HG03354 (cell line): ENCODE measurements at regions not wholly inside any gene's neighbourhood (a gene's known extent, or its start where the extent isn't known, plus 50 kb on each side); places are given as distances from the start of the nearest gene placed in this dataset.

Experiments used
- ATAC-seq: cut with Tn5 transposase; IDR thresholded peaks from one replicate; pipeline ENCODE4 v1.9.1; 2021; ENCODE audit warnings: mild to moderate bottlenecking; ENCODE audit not compliant: unreplicated experiment, poor library complexity, severe bottlenecking

DNA sequence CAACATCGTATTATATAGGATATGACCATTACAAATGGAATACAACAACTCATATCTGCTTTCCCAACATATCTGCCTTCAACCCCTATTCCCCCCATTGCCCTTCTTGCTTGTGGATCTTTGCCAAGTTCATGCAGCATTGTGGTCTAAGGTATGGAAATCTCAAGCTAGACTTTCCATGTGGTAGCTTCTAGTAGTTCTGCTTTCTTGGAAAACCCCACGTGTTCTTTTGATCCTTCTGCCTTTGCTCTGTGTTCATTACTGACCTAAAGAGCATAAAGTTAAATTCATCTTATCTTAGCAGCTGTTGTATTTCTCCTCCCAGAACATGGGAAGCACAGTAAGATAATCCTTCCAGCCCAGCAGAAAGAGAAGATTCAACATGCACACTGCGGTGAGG lies 202.0 kb upstream of the SALL1 start:
- ATAC-seq, result no peak

DNA sequence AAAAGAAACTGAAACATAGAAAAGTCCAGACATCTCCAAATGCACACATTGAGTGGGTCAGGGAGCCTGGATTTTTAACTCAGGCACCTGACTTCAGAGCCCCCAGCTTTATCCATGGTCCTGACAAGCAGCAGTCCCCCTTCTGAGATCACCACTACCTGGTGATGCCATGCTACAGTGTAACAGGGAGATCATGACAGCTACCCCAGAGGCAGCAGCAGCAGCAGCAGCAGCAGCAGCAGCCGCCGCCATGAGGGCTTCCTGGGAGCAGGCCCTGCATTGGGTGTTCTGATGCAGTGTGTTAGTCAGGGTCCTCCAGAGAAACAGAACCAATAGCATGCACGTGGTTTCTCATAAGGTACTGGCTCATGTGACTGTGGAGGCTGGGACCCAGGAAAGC lies 198.6 kb upstream of the SALL1 start:
- ATAC-seq, result no peak

DNA sequence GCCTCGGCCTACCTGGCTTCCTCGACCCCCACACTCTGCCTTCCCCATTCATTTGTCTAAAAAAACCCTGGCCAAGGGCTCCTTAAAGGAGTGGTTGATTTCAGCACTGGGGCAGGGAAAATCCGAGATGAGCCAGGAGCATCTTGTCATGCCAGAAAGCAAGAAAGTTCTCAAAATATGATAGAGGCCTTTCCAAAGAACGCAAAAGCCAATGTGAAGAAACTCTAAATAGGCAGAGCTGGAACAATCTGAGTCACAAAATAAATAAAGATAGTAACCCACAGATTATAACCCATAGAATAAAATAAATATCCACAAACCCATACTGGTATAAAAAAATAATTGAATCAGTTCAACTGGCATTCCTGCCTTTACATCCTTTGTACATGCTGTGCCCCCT lies 192.3 kb upstream of the SALL1 start:
- ATAC-seq, result no peak

DNA sequence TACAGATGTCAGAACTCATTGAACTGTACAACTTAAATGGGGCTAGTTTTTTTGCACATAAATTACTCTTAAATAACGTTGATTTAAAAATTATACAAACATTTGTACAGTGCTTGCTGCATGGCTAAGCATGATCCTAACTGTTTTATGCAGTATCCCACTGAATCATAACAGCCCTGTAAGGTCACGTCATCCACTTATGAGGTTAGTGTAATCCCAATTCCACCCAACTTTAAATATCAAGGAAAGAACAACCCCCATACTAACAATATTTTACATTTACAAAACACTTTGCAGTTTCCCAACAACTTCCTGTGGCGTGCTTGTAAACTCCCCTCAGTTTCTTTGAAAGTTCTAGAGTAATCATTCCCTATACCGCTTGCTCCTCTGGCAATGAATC lies 190.1 kb upstream of the SALL1 start:
- ATAC-seq, result no peak

DNA sequence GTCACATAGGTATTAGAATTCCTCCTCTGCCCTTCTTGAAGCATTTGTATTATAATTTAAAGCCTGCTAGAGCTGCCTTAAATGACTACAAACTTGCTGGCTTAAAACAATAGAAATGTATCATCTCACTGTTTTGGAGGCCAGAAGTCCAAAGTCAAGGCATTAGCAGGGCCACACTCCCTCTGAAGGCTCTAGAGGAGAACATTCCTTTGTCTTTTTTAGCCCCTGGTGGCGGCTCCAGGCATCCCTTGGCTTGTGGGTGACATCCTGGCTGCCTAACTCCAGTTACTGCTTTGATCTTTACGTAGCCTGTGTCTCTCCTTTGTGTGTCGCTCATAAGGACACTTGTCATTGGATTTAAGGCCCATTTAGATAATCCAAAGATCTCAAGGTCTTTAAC lies 186.6 kb upstream of the SALL1 start:
- no peak for ATAC-seq

DNA sequence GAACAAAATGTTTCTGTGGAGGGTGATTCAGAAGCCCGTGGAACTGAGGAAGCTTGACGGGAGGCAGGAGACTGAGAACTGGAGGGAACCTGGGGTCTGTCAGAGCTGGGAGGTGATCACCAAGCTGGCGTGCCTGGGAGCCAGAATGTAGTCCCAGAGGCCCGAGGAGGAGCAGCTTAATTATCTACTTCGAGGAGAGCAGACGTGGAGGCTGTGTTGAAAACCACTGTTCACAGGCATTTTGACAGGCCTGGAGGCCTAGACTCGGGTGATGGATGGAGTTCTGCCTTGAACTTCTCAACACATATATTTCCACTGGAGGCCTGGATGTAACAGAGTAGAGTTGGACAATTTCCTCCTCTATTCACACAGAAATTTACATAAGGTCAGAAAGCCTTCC lies 177.7 kb upstream of the SALL1 start:
- ATAC-seq, result no peak

DNA sequence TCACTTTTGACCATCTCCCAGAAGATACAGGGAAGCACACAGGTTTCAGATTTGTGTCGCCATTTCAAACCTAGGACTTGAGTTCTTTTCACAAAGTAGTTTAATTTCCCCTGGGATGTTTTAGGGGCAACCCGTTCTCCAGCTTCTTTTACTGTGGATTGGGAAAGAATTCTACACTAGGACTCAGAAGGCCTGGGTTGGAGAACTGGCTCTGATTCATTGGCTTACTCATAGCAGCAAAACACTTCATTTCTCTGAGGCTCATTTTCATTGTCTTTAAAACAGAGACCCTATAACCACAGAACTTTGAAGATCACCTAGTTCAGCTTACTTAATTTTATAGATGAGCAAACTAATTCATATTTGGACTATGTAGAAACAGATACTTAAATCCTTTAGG lies 175.9 kb upstream of the SALL1 start:
- no peak for ATAC-seq

DNA sequence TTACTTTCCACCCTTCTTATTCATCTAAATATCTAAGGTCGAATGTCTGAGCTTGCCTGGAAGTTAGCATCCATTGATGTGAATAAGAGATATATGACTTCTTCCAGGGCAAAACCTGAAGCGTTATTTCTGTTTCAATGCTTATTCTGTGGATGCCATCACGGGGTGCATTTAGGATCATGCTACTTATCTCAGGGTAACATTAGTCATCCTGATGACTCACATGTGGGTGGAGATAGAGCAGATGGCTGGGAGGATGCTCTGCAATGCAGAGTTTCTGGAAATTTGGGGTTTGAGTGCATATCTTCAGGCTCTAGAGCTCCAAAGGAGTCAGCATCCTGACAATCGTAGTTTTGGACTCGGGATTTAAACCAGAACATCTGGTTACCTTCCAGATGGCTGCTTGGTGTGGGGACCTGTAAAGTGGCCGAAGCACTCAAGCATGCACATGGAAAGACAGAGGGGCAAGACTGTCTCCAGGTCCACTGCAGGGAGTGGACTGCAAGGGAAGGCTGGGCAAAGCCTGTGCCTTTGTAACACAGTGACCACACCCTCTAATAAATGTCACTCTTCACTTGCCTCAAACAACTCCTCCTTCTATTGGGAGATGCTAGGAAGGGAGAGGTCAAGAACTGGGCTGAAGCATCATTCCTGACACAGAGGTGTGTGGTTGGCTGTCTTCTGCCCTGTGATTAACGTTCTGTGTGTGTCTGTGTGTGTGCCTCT lies 175.2 kb upstream of the SALL1 start:
- no peak for ATAC-seq

DNA sequence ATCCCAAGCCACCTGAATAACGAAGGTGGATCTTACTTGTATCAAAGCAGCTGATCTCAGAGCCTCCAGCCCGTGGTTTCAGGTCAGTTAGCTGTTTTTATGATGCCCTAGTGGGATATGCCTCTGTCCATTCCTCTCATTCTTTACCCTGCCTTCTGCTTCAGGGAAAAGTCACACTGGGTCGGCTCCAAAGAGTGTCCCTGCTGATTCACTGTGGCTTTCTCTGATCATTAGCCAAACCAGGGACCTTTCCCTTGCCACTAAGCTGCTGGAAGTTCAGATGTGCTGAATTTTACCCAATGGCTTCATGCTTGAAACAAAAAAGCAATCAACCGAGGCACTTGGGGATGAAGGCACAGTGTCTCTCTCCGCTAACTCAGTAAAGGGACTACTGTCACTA lies 170.2 kb upstream of the SALL1 start:
- no peak for ATAC-seq

DNA sequence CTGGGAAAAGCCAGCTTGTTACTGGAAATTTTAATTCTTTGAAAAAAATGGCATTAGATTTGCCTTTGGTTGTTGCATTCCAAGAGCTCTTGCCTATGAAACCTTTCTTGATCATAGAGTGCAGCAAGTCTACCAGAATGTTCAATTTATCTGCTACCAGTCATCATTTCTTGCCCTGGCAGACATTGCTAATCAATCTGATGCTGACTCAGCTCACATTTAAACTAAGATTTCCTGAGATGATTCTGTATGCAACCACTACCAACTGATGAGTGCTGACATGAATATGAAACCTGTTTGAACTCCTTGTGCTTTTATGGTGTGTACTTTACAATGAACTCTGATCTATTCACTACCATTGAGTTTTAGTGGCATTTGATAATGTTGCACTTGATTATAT lies 166.5 kb upstream of the SALL1 start:
- ATAC-seq, result no peak

DNA sequence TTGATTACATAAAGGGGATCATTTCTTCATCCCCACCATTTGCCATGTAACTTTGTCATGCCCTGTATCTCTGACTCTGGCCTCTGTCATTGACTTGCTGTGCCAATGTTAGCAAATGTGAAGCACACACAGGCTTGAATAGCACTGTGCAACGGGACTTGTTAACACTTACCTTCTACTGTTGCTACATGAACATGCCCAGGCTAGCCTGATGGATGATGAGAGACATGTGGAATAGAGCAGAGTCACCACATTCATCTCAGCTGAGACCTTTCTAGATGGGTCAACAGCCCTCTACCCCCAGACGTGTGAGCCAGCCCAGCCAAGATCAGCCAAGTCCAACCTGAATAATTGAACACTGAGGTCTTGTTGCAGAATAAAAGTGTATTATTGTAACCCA lies 162.1 kb upstream of the SALL1 start:
- ATAC-seq, result no peak

DNA sequence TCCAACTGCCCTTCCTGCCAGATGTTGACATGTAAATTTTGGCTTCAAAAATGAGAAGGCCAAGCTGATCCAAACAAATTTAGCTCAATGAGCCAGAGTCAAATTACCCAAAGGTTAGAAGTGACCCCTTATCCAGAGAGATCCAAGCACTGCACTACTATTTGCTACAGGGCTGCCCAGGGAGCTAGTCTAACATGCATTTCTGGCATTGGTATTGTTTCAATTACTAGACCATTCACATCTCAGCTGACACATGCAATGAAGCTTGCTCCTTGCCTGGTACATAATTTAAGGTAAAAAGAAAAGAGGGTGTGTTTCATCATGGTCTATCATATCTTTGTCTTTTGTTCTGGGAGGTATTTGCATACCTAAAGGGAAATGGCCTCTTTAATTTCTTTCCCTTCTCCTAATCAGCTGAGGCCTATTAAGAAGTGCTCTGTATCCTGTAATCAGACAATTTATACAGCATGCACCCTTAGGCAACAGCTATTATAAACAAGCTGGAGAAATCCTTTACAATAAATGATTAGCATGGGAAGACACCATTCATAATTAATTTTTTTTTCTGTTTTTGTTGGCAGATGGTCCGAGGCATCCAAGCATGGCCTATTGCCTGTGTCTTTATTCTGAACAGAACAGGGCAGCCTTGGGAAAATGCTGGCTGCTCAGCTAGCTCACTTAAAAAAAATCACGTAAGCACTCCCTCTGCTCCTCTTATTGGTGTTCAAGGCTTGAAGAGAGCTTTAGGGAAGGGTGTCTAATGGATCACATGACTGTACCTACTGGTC lies 161.5 kb upstream of the SALL1 start:
- ATAC-seq, result no peak

DNA sequence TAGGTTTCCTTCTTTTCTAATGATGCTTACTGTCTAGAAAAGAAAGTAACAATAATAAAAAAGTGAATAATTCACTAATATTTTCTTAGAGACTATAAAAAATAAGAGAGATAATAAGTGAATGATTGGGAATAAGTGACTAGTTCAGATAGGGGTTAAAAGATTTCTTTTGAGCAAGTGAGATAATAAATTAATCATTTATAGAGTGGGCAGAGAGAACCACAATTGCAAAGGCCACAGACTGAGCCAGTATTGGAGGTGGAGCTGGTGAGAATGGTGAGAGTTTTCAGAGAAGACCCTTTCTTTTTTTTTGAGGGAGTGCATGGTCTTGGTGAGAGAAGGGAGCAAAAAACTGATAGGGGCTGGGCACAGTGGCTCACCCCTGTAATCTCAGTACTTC lies 159.1 kb upstream of the SALL1 start:
- no peak for ATAC-seq

DNA sequence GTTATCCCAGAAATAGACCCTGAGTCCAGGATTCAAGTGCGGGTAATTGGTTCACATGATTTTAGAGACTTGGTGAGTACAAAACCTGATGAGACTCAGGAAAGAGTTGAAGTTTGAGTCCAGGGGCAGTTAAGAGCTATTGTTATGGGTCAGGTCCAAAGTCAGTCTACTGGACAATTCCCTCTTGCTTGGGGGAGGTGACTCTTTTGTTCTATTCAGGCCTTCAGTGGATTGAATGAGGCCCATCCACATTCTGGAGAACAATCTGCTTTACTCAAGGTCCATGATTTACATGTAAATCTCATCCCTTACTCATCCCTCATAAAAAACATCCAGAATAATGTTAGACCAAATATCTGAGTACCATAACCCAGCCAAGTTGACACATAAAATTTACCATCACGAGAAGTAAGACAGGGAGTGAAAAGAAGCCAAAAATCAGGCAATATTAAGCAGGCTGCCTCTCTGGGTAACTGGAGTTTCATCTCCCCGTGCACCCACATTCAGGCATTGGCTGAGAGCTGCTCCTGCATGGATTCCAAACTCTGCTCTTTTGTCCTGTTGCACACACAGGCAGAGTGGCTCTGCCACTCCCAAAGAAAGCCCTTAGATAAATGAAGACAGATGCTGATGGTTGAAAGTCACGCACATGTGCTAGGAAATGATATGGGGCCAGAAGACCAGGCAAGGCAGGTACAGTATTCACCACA lies 156.0 kb upstream of the SALL1 start:
- ATAC-seq, result no peak

DNA sequence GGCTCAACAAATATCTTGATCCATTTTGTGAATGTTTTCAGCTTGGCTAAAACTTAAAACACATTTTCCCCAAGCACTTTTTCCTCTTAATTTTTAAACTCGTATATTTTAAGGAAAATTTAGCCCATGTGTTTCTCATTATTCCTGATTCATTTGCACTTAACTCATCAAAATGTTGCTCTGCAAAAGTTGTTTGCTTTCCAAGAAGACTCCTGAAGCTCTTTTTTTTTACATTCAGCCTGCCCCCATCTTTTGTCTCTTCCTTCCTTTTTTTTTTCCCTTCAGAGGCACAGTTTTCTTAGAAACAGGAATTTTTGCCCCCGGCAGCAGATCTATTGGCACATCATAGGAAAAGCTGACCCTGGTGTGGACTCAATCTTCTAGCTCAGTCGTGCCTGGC lies 155.0 kb upstream of the SALL1 start:
- ATAC-seq, result no peak

DNA sequence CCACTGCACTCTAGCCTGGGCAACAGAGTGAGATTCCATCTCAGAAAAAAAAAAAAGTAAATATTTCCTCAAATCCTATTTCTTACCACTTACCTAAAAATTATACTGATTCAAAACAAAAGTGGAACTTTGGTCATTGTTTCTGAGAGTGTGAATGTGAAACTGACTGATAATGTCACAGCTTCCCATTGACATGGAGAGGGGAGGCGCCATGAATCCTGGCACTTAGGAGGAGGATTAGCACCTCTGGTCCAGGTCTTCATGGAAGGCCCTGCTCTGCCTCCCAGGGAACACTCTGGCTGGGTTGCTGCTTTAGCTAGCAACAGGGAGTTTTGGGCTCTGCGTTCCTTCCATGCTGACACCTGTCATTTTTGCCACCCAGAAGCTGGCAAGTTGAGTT lies 154.3 kb upstream of the SALL1 start:
- no peak for ATAC-seq

DNA sequence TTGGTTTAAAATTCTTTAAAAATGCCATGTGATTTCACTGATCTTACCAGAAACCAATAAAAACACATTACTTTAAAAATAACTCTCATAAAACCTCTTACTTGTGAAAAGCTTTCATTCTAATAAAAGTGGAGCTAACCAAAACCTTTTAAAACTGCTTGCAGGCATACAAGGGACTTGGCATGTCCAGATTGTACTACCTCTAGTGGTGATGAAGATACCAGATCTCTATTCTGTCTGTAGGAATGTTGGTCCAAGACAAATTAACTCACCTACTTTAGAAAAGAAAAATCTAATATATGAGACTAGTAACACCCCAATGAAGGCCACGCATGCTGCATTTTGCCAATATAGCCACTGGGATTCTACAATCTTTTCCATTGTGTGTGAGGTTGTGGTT lies 151.0 kb upstream of the SALL1 start:
- ATAC-seq, result no peak

DNA sequence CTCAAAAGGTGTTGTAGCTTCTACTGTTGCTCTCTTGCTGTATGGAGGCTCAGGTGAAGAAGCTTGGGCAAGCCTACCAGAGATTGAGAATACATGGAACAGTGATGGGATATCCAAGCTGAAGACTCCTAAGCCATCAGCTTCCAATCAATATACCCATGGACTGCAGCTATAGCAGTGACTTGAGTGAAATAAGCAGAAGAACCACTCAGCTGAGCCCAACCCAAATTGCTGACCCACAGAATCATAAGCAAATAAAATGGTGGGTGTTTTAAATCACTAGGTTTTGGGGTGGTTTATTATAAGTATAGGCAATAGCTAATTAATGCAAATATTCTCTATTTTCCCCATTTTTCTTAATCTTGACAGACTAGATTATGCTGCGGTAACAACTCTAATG lies 147.7 kb upstream of the SALL1 start:
- ATAC-seq, result no peak

DNA sequence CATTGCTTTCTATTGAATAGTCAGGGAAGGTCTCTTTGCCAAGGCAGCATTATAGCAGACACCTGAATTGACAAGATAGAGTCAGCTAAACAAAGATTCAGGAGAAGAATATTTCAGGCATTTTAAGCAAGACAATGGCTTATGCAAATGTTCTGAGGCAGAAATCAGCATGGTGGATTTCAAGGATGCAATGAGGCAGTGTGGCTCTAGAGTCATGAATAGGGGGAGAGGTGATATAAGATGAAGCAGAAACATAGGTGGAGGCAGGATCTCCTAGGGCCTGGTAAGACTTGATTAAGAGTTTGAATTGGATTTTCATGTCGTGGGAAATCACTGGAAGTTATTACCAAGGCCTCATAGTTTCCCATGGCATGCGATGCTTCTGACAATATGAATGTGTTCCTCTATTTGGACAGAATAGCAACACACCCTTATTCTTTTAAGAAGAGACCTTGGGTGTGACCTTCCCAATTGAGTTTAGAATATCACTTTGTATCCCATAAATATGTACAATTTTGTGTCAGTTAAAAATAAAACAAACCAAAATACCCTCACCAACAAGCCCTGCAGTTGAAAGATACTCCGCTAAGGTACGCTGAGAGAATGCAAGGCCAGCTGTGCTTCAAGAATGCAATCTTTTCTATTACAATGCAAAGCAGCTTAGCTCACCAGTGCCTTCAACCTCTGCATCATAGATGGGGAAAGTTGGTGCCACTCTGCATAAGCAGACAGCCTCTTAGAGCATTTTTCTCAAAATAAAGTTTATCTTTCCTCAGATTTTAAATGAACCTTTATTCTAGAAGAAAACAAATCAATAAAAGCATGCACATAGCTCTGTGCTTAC lies 139.6 kb upstream of the SALL1 start:
- no peak for ATAC-seq

DNA sequence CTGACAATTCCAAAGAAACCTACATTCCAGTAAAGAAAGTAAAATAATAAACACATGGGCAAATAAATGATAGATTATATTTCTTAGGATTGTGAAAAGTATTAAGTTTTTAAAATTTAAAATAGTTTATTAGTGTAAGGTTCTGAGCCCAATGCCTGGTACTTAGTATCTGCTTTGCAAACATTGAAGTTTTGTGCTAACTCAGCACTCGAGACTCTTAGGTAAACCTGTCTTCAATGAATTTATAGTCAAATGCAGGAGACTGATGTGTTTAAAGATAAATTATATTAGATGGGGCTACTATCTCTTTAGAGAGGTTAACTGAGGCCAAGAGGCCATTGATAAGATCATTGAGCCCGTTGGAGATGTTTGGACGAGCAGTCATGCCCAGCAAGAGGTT lies 138.3 kb upstream of the SALL1 start:
- no peak for ATAC-seq
